Liver (tissue), 8 donors: ENCODE measurements at regions not wholly inside any gene's neighbourhood (a gene's known extent, or its start where the extent isn't known, plus 50 kb on each side); places are given as distances from the start of the nearest gene placed in this dataset.

Source experiments
- DNase-seq: peaks from one replicate; pipeline ENCODE4 v3.0.0-alpha.2; 2017; ENCODE audit warnings: low spot score
- H3K27ac ChIP-seq, 2 donors: one replicate each; pipeline ENCODE4 v1.7.0; 2013; ENCODE audit warnings: inconsistent platforms in 2 of 2, low read length in 2 of 2, control low read depth in 1 of 2, low read depth in 1 of 2, mild to moderate bottlenecking in 1 of 2
- H3K27me3 ChIP-seq, 4 donors: one replicate each; pipeline versions ENCODE4 v1.6.1 to v1.7.0; 2013; ENCODE audit warnings: low read length in 3 of 4, inconsistent platforms in 1 of 4, mild to moderate bottlenecking in 1 of 4, moderate library complexity in 1 of 4; ENCODE audit not compliant: control insufficient read depth in 4 of 4, insufficient read depth in 4 of 4
- H3K36me3 ChIP-seq, 4 donors: one replicate each; pipeline versions ENCODE4 v1.6.1 to v1.7.0; 2013; ENCODE audit warnings: low read length in 3 of 4, mild to moderate bottlenecking in 3 of 4, low read depth in 1 of 4, moderate library complexity in 1 of 4; ENCODE audit not compliant: control insufficient read depth in 4 of 4, insufficient read depth in 3 of 4
- H3K4me1 ChIP-seq, 4 donors: one replicate each; pipeline versions ENCODE4 v1.6.1 to v1.7.0; 2013; ENCODE audit warnings: low read length in 3 of 4, mild to moderate bottlenecking in 3 of 4, moderate library complexity in 1 of 4; ENCODE audit not compliant: control insufficient read depth in 4 of 4, insufficient read depth in 4 of 4
- H3K4me3 ChIP-seq, 3 donors: one replicate each; pipeline versions ENCODE4 v1.6.1 to v1.7.0; 2013; ENCODE audit warnings: low read length in 3 of 3, control low read depth in 1 of 3, low read depth in 1 of 3, mild to moderate bottlenecking in 1 of 3
- H3K9ac ChIP-seq, 2 donors: one replicate each; pipeline ENCODE4 v1.7.0; 2013; ENCODE audit warnings: low read length in 2 of 2, mild to moderate bottlenecking in 2 of 2, moderate library complexity in 2 of 2, control low read depth in 1 of 2, low read depth in 1 of 2
- H3K9me3 ChIP-seq, 4 donors: one replicate each; pipeline versions ENCODE4 v1.6.1 to v1.7.0; 2013; ENCODE audit warnings: low read length in 3 of 4; ENCODE audit not compliant: control insufficient read depth in 4 of 4
- EGR1 ChIP-seq, 2 donors: IDR thresholded peaks; 2 replicates each; pipeline ENCODE4 v1.6.1; 2016 to 2018; ENCODE audit warnings: antibody characterized with exemption in 2 of 2, low read depth in 2 of 2
- FOXA2 ChIP-seq: IDR thresholded peaks from 2 replicates; pipeline ENCODE4 v1.6.1; 2016; ENCODE audit warnings: antibody characterized with exemption
- HNF4G ChIP-seq: IDR thresholded peaks from 2 replicates; pipeline ENCODE4 v1.6.1; 2016; ENCODE audit warnings: antibody characterized with exemption
- JUND ChIP-seq, 2 donors: IDR thresholded peaks; 2 replicates each; pipeline ENCODE4 v1.6.1; 2016; ENCODE audit warnings: antibody characterized with exemption in 2 of 2
- NR2F2 ChIP-seq: IDR thresholded peaks from 2 replicates; pipeline ENCODE4 v1.6.1; 2016; ENCODE audit warnings: antibody characterized with exemption
- RAD21 ChIP-seq, 2 donors: IDR thresholded peaks; 2 replicates each; pipeline ENCODE4 v1.6.1; 2016; ENCODE audit warnings: antibody characterized with exemption in 2 of 2, mild to moderate bottlenecking in 2 of 2
- TAF1 ChIP-seq: conservative IDR thresholded peaks from 2 replicates; pipeline ENCODE4 v1.6.1; 2016; ENCODE audit warnings: antibody characterized with exemption, mild to moderate bottlenecking
- YY1 ChIP-seq: IDR thresholded peaks from 2 replicates; pipeline ENCODE4 v1.6.1; 2016; ENCODE audit warnings: antibody characterized with exemption, mild to moderate bottlenecking
- WGBS: extraction: QIAGEN DNeasy Blood & Tissue Kit; methylation state at CpG from one replicate; pipeline ENCODE4 v1.1.7; 2013; 5-methylcytosine and 5-hydroxymethylcytosine counted together
- TF ChIP-seq, protein P1 (sequence below): IDR thresholded peaks from 2 replicates; pipeline ENCODE4 v1.6.1; 2016; ENCODE audit warnings: antibody characterized with exemption
- TF ChIP-seq, protein P2 (sequence below): IDR thresholded peaks from 2 replicates; pipeline ENCODE4 v1.6.1; 2016; ENCODE audit warnings: antibody characterized with exemption, mild to moderate bottlenecking
- TF ChIP-seq, protein P3 (sequence below): IDR thresholded peaks from 2 replicates; pipeline ENCODE4 v1.6.1; 2016; ENCODE audit warnings: antibody characterized with exemption
- TF ChIP-seq, protein P4 (sequence below): fragments of 150-350 bp; IDR thresholded peaks from 2 replicates; pipeline ENCODE4 v1.5.1; 2017; ENCODE audit warnings: improper control_type of control experiment, low read depth, low read length; ENCODE audit not compliant: missing input control
- donor health status: healthy.
- donor health status: healthy.
- donor health status: healthy.
- donor health status: healthy.
- donor health status: healthy.

DNA sequence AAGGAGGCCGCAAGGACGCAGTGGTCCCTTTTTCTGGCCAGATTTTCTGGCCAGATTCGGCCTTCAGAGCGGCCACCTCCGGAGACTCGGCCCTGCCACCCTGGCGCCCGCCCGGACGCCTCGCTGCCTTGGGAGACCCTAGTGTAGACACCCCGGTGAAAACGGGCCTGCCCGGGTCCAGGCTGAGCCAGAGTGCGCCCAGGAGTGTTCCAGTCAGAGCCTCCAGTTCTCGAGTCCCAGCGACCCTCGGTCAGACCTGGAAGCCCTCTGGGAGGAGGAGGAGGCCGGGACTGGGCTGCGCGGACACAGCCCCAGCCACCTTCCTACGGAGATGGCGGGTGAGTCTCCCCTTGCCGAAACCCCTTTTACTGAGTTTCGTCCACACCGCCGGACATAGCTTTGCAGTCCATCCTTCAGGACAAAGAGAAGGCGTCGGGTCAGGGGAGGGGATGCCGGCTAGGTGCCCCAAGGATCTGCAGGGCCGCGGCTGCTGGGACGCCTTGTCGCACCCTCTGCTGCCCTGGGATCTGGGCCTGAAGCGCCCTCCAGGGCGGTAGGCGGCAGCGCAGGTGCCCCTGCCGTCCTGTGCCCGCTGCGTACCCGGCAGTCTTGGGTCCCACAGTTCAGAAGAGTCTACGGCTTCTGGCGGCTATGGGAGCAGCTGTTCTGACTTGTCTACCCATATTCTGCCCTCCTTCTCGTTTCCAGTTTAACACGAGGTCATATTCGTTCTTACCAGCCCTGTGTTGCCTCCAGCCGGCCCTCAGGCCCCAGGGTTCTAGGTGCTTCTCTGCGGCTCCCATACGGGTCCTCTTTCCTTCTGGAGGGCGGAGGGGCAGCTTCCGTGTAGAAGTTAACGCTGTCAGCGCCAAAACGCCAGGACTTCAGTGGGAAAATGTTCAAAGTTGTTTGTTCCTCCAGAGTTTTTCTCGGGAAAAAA, 1771.7 kb upstream of the CDH9 start:
- WGBS, result 88% methylated on average over 56 of the region's 56 CpGs

DNA sequence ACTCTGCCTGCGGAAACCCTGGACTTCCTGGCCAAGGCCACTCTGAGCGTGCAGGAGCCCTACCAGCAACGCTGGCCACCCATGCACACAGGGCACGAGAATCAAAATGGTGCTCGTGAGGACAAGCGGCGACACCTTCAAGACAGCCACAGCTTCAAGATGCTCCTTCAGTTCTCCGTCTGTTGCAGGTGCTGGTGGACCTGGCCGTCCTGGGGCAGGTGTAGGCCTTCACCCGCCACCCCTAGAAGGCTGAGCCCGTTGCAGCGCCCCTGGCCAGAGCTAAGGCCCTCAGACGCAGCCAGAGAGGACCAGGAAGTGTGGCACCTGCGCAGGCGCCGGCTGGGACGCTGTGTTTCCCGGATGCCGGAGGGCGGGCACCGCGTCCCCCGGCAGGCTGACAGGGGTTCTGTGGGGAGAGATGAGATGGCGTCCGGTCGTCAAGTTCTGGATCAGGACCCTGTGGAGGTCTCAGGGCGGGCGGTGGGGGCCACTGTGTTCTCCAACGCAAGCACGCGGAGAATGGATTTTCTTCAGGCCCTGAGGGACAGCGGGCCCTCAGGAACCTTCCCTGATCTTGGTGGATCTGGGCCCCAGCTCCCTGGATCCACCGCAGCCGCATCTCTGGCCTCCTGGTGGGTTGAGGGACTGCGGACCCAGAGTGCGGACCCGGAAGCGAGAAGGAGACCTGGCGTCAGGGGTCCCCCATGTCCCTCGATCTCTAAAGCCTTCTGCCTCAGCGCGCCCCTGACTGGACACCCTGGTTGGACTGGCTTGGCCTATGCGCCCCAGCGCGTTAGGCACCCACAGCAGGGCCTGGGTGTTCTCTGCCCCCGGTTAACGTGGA, 1770.8 kb upstream of the CDH9 start:
- 88% methylated on average over 47 of the region's 47 CpGs for WGBS
- Histone ChIP-seq H3K27ac (no peak overlapping the region), H3K36me3 (no peaks in the 10 kb centered on the region), H3K4me3 (no peak overlapping the region), H3K4me1 (no peaks in the 10 kb centered on the region), H3K27me3 (no peaks in the 10 kb centered on the region), H3K9me3 (no peaks in the 10 kb centered on the region), H3K9ac (no peak overlapping the region)
- no peak for DNase-seq
- TF ChIP-seq HNF4G (no peak), RAD21 (IDR thresholded peaks at IDR 0.05) (no peak), TAF1 (no peak), EGR1 (IDR thresholded peaks at IDR 0.05; ENCODE audit: low read depth in 2 of 2) (no peak), FOXA2 (no peak), YY1 (no peak)
- TF ChIP-seq, protein P1, sequence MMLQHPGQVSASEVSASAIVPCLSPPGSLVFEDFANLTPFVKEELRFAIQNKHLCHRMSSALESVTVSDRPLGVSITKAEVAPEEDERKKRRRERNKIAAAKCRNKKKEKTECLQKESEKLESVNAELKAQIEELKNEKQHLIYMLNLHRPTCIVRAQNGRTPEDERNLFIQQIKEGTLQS, result no peak
- TF ChIP-seq, protein P2, sequence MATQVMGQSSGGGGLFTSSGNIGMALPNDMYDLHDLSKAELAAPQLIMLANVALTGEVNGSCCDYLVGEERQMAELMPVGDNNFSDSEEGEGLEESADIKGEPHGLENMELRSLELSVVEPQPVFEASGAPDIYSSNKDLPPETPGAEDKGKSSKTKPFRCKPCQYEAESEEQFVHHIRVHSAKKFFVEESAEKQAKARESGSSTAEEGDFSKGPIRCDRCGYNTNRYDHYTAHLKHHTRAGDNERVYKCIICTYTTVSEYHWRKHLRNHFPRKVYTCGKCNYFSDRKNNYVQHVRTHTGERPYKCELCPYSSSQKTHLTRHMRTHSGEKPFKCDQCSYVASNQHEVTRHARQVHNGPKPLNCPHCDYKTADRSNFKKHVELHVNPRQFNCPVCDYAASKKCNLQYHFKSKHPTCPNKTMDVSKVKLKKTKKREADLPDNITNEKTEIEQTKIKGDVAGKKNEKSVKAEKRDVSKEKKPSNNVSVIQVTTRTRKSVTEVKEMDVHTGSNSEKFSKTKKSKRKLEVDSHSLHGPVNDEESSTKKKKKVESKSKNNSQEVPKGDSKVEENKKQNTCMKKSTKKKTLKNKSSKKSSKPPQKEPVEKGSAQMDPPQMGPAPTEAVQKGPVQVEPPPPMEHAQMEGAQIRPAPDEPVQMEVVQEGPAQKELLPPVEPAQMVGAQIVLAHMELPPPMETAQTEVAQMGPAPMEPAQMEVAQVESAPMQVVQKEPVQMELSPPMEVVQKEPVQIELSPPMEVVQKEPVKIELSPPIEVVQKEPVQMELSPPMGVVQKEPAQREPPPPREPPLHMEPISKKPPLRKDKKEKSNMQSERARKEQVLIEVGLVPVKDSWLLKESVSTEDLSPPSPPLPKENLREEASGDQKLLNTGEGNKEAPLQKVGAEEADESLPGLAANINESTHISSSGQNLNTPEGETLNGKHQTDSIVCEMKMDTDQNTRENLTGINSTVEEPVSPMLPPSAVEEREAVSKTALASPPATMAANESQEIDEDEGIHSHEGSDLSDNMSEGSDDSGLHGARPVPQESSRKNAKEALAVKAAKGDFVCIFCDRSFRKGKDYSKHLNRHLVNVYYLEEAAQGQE, result no peak
- TF ChIP-seq, protein P3, sequence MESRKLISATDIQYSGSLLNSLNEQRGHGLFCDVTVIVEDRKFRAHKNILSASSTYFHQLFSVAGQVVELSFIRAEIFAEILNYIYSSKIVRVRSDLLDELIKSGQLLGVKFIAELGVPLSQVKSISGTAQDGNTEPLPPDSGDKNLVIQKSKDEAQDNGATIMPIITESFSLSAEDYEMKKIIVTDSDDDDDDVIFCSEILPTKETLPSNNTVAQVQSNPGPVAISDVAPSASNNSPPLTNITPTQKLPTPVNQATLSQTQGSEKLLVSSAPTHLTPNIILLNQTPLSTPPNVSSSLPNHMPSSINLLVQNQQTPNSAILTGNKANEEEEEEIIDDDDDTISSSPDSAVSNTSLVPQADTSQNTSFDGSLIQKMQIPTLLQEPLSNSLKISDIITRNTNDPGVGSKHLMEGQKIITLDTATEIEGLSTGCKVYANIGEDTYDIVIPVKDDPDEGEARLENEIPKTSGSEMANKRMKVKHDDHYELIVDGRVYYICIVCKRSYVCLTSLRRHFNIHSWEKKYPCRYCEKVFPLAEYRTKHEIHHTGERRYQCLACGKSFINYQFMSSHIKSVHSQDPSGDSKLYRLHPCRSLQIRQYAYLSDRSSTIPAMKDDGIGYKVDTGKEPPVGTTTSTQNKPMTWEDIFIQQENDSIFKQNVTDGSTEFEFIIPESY, result no peak
- TF ChIP-seq, protein P4, sequence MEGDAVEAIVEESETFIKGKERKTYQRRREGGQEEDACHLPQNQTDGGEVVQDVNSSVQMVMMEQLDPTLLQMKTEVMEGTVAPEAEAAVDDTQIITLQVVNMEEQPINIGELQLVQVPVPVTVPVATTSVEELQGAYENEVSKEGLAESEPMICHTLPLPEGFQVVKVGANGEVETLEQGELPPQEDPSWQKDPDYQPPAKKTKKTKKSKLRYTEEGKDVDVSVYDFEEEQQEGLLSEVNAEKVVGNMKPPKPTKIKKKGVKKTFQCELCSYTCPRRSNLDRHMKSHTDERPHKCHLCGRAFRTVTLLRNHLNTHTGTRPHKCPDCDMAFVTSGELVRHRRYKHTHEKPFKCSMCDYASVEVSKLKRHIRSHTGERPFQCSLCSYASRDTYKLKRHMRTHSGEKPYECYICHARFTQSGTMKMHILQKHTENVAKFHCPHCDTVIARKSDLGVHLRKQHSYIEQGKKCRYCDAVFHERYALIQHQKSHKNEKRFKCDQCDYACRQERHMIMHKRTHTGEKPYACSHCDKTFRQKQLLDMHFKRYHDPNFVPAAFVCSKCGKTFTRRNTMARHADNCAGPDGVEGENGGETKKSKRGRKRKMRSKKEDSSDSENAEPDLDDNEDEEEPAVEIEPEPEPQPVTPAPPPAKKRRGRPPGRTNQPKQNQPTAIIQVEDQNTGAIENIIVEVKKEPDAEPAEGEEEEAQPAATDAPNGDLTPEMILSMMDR, result no peak

More for the DNA sequence above, 1771.7 kb upstream of the CDH9 start:
- Histone ChIP-seq H3K27me3 (no peaks in the 10 kb centered on the region), H3K9ac (no peak overlapping the region), H3K4me3 (no peak overlapping the region), H3K27ac (no peak overlapping the region), H3K4me1 (no peaks in the 10 kb centered on the region), H3K36me3 (no peaks in the 10 kb centered on the region), H3K9me3 (no peaks in the 10 kb centered on the region)
- TF ChIP-seq NR2F2 (no peak), JUND (IDR thresholded peaks at IDR 0.05) (no peak)
- DNase-seq, result no peak
